Sigmoid colon (tissue), 6 donors: ENCODE measurements at regions not wholly inside any gene's neighbourhood (a gene's known extent, or its start where the extent isn't known, plus 50 kb on each side); places are given as distances from the start of the nearest gene placed in this dataset.
"Not testable (repeated sequence)": the region's sequence is repeated elsewhere in the genome, so short reads cannot be mapped to it uniquely, and the experiment has no call there.

Source experiments
- DNase-seq: peaks from one replicate; pipeline ENCODE4 v3.0.0-alpha.2; 2019
- H3K27ac ChIP-seq, 4 donors: fragments of 200-600 bp; sonication (generic); one replicate each; pipeline ENCODE4 v1.5.1; 2016 to 2019; ENCODE audit warnings: mild to moderate bottlenecking in 1 of 4
- H3K27me3 ChIP-seq, 3 donors: fragments of 200-600 bp; sonication (generic); one replicate each; pipeline ENCODE4 v1.5.1; 2019; ENCODE audit warnings: mild to moderate bottlenecking in 1 of 3
- H3K36me3 ChIP-seq, 4 donors: fragments of 200-600 bp; sonication (generic); one replicate each; pipeline ENCODE4 v1.5.1; 2016 to 2019
- H3K4me1 ChIP-seq, 4 donors: fragments of 200-600 bp; sonication (generic); one replicate each; pipeline ENCODE4 v1.5.1; 2017 to 2019
- H3K4me3 ChIP-seq, 4 donors: fragments of 200-600 bp; sonication (generic); one replicate each; pipeline ENCODE4 v1.5.1; 2017 to 2019; ENCODE audit warnings: mild to moderate bottlenecking in 2 of 4, moderate library complexity in 1 of 4
- H3K9me3 ChIP-seq, 4 donors: fragments of 200-600 bp in 3 of 4; sonication (generic) in 3 of 4; one replicate each; pipeline versions ENCODE4 v1.5.1 to v1.6.1; 2013 to 2019
- CTCF ChIP-seq, 4 experiments: fragments of 450-650 bp in 3 of 4; fragments of 200-600 bp in 1 of 4; IDR thresholded peaks; one replicate each; pipeline ENCODE4 v1.5.1; 2016 to 2019; ENCODE audit warnings: antibody characterized with exemption in 4 of 4, mild to moderate bottlenecking in 3 of 4, moderate library complexity in 2 of 4
- EP300 ChIP-seq, 4 donors: sonication (generic); formaldehyde crosslinking; IDR thresholded peaks; one replicate each; pipeline ENCODE4 v1.6.1; 2017; ENCODE audit warnings: antibody characterized with exemption in 4 of 4
- POLR2A ChIP-seq, 2 donors: fragments of 450-650 bp; IDR thresholded peaks; one replicate each; pipeline ENCODE4 v1.6.1; 2016; ENCODE audit warnings: antibody characterized with exemption in 2 of 2, mild to moderate bottlenecking in 2 of 2, moderate library complexity in 2 of 2
- POLR2AphosphoS5 ChIP-seq, 4 donors: sonication (generic); formaldehyde crosslinking; IDR thresholded peaks; one replicate each; pipeline ENCODE4 v1.6.1; 2017; ENCODE audit warnings: antibody characterized with exemption in 4 of 4
- WGBS, 2 donors: extraction: QIAGEN DNeasy Blood & Tissue Kit; methylation state at CpG; one replicate each; pipeline ENCODE4 v1.1.7; 2013; 5-methylcytosine and 5-hydroxymethylcytosine counted together
- intact Hi-C: fragments of 100-400 bp; cut with DNase I; formaldehyde crosslinking; loops from one replicate; pipeline ENCODE4 v1.15.1; 2023
- donor health status: healthy with polysubstance abuse.
- donor health status: healthy.

DNA sequence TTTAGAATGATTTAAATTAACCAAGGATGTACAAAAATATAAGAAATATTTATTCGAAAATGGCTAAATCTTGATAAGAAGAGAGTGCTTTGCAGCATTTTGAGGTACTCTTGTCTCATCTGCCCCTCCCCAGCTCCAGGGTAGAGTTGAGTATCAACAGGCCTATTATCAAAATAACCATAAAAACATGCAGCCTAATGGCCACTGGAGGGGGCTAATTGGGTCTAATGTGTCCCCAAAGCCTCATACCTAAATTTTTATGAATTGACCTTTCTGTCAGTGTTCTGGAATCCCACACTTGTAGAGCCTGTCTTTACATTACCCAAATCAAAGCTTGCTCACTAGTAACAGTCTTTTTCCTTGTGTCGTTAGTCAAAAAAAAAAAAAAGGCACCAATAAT, 544.9 kb upstream of the CPXCR1 start:
- TF ChIP-seq POLR2AphosphoS5 (IDR thresholded peaks at IDR 0.05) (no peak), CTCF (IDR thresholded peaks at IDR 0.05) (no peak), POLR2A (IDR thresholded peaks at IDR 0.05) (no peak), EP300 (IDR thresholded peaks at IDR 0.05) (no peak)
- DNase-seq = no peak
- Histone ChIP-seq H3K4me3 (no peak overlapping the region), H3K27me3 (no peaks in the 10 kb centered on the region), H3K36me3 (no peaks in the 10 kb centered on the region), H3K4me1 (no peaks in the 10 kb centered on the region), H3K9me3 (no peaks in the 10 kb centered on the region), H3K27ac (no peak overlapping the region)
- intact Hi-C loops = no loop called here
- 86 to 92% methylated on average over 2 of the region's 2 CpGs for WGBS, 2 donors

- Histone ChIP-seq H3K27ac (no peak overlapping the region), H3K4me1 (no peaks in the 10 kb centered on the region), H3K36me3 (no peaks in the 10 kb centered on the region), H3K9me3 (no peaks in the 10 kb centered on the region), H3K4me3 (no peak overlapping the region), H3K27me3 (no peaks in the 10 kb centered on the region)
- TF ChIP-seq POLR2A (IDR thresholded peaks at IDR 0.05) (no peak), POLR2AphosphoS5 (IDR thresholded peaks at IDR 0.05) (no peak), EP300 (IDR thresholded peaks at IDR 0.05) (no peak), CTCF (IDR thresholded peaks at IDR 0.05) (no peak)
- DNase-seq = no peak
- intact Hi-C loops = no loop called here
- 46 to 51% methylated on average over 1 of the region's 1 CpG for WGBS, 2 donors
Measured at GRCh38 chrX:88244066-88244465, 503.0 kb upstream of the CPXCR1 start.

GRCh38 chrX:88284844-88285243, 462.2 kb upstream of the CPXCR1 start:
- Histone ChIP-seq H3K9me3 (no peaks in the 10 kb centered on the region), H3K27ac (no peak overlapping the region), H3K27me3 (no peaks in the 10 kb centered on the region), H3K4me1 (no peaks in the 10 kb centered on the region), H3K36me3 (no peaks in the 10 kb centered on the region), H3K4me3 (no peak overlapping the region)
- DNase-seq = no peak
- WGBS, 2 donors = 85 to 90% methylated on average over 1 of the region's 1 CpG
- intact Hi-C loops = no loop called here
- TF ChIP-seq CTCF (IDR thresholded peaks at IDR 0.05) = no peak
- TF ChIP-seq EP300 (IDR thresholded peaks at IDR 0.05) = no peak
- TF ChIP-seq POLR2A (IDR thresholded peaks at IDR 0.05) = no peak
- TF ChIP-seq POLR2AphosphoS5 (IDR thresholded peaks at IDR 0.05) = no peak

DNA sequence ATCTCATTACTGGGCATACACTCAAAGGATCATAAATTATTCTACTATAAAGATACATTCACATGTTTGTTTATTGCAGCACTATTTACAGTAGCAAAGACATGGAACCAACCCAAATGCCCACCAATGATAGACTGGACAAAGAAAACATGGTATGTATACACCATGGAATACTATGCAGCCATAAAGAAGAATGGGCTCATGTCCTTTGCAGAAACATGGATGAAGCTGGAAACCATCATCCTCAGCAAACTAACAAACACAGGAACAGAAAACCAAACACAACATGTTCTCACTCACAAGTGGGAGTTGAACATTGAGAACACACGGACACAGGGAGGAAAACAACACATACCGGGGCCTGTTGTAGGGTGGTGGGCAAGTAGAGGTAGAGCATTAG, 433.1 kb upstream of the CPXCR1 start:
- DNase-seq, intact Hi-C loops, H3K27ac ChIP-seq, H3K4me1 ChIP-seq, H3K4me3 ChIP-seq, H3K36me3 ChIP-seq, H3K9me3 ChIP-seq, H3K27me3 ChIP-seq: not testable (repeated sequence)
- 92 to 98% methylated on average over 2 of the region's 2 CpGs for WGBS, 2 donors

GRCh38 chrX:88325634-88326033, 421.4 kb upstream of the CPXCR1 start:
- no peaks in the 10 kb centered on the region for H3K27me3 ChIP-seq
- H3K9me3 ChIP-seq = no peaks in the 10 kb centered on the region
- H3K4me1 ChIP-seq = no peaks in the 10 kb centered on the region
- TF ChIP-seq EP300 (IDR thresholded peaks at IDR 0.05) (no peak), POLR2A (IDR thresholded peaks at IDR 0.05) (no peak), CTCF (IDR thresholded peaks at IDR 0.05) (no peak), POLR2AphosphoS5 (IDR thresholded peaks at IDR 0.05) (no peak)
- H3K36me3 ChIP-seq = no peaks in the 10 kb centered on the region
- intact Hi-C loops = no loop called here
- no peak overlapping the region for H3K4me3 ChIP-seq
- no peak for DNase-seq
- WGBS, 2 donors = 61 to 90% methylated on average over 1 of the region's 1 CpG
- H3K27ac ChIP-seq = no peak overlapping the region
